OCI-LY7 (cell line): ENCODE measurements at regions not wholly inside any gene's neighbourhood (a gene's known extent, or its start where the extent isn't known, plus 50 kb on each side); places are given as distances from the start of the nearest gene placed in this dataset.
A peak's percentile ranks its signal among the peaks of the same experiment; 100 is the strongest.

Experiments
- BruUV-seq: library from RNA; stranded (reverse); fragments of 400-500 nt; replicated peaks from 2 replicates; lab custom pipeline; 2021; lab: Mats Ljungman, UMichigan
- CTCF ChIA-PET: fragments of 300-600 bp; sonication (Branson Sonifier 250); formaldehyde crosslinking; loops from one replicate; lab custom pipeline; 2022; ENCODE audit warnings: antibody characterized with exemption; ENCODE audit not compliant: unreplicated experiment; lab: Charles Lee
- POLR2A ChIA-PET: fragments of 300-600 bp; sonication (Branson Sonifier 250); formaldehyde crosslinking; loops from one replicate; lab custom pipeline; 2022; ENCODE audit warnings: antibody characterized with exemption; lab: Charles Lee
- DNase-seq: peaks from one replicate; pipeline ENCODE4 v3.0.0-alpha.2; 2015; ENCODE audit warnings: low spot score
- H2AFZ ChIP-seq: fragments of 200-600 bp; sonication (generic), shearing (Covaris generic); 2 replicates; pipeline ENCODE4 v1.6.1; 2014; ENCODE audit warnings: mild to moderate bottlenecking, antibody characterized with exemption, low read length, moderate library complexity
- H3K27ac ChIP-seq: fragments of 200-600 bp; sonication (generic); 2 replicates; pipeline ENCODE4 v1.5.1; 2014; ENCODE audit warnings: mixed run types, low read depth, mild to moderate bottlenecking, moderate library complexity, low read length, inconsistent platforms; ENCODE audit not compliant: poor library complexity, severe bottlenecking
- H3K36me3 ChIP-seq: fragments of 200-600 bp; sonication (generic); 2 replicates; pipeline ENCODE4 v1.6.1; 2014; ENCODE audit warnings: mild to moderate bottlenecking, antibody characterized with exemption, low read length, moderate library complexity, mixed read lengths; ENCODE audit not compliant: insufficient read depth
- H3K4me1 ChIP-seq: fragments of 200-600 bp; sonication (generic); 2 replicates; pipeline ENCODE4 v1.5.1; 2014; ENCODE audit warnings: mild to moderate bottlenecking, low read length; ENCODE audit not compliant: insufficient read depth, poor library complexity, severe bottlenecking
- H3K4me2 ChIP-seq: fragments of 200-600 bp; sonication (generic); 2 replicates; pipeline ENCODE4 v1.6.1; 2014; ENCODE audit warnings: mild to moderate bottlenecking, low read length
- H3K4me3 ChIP-seq: fragments of 200-600 bp; sonication (generic); 2 replicates; pipeline ENCODE4 v1.5.1; 2014; ENCODE audit warnings: mild to moderate bottlenecking, low read depth, low read length; ENCODE audit not compliant: poor library complexity, severe bottlenecking
- H3K79me2 ChIP-seq: fragments of 200-600 bp; sonication (generic); 2 replicates; pipeline ENCODE4 v1.6.1; 2016; ENCODE audit warnings: low read depth, mild to moderate bottlenecking, low read length, moderate library complexity, mixed read lengths; ENCODE audit not compliant: insufficient read depth
- H3K9me2 ChIP-seq: fragments of 200-600 bp; sonication (generic); 2 replicates; pipeline ENCODE4 v1.6.1; 2016; ENCODE audit warnings: mild to moderate bottlenecking, low read length, mixed read lengths; ENCODE audit not compliant: insufficient read depth
- H3K9me3 ChIP-seq: fragments of 200-600 bp; sonication (generic); 2 replicates; pipeline ENCODE4 v1.6.1; 2014; ENCODE audit warnings: mild to moderate bottlenecking, mixed run types, low read length, mixed read lengths
- H4K20me1 ChIP-seq: fragments of 200-600 bp; sonication (generic); 2 replicates; pipeline ENCODE4 v1.6.1; 2014; ENCODE audit warnings: mild to moderate bottlenecking, antibody characterized with exemption, low read length, moderate library complexity, mixed read lengths; ENCODE audit not compliant: insufficient read depth
- CTCF ChIP-seq: fragments of 200-600 bp; sonication (generic); conservative IDR thresholded peaks from 2 replicates; pipeline ENCODE4 v1.5.1; 2014; ENCODE audit warnings: mild to moderate bottlenecking, antibody characterized with exemption, low read length, moderate library complexity, mixed read lengths
- EZH2phosphoT487 ChIP-seq: fragments of 200-600 bp; sonication (generic); IDR thresholded peaks from 2 replicates; pipeline ENCODE4 v1.6.1; 2018; ENCODE audit warnings: low read depth, borderline replicate concordance, mild to moderate bottlenecking, mixed run types, antibody characterized with exemption, low read length, moderate library complexity, mixed read lengths
- intact Hi-C: fragments of 100-400 bp; cut with micrococcal nuclease; formaldehyde crosslinking; loops from one replicate; pipeline ENCODE4 v1.10.0; 2022; ENCODE audit not compliant: unreplicated experiment

- intact Hi-C loops: no loop called here
- POLR2A ChIA-PET: no interaction called here
Observed at GRCh38 chr9:71270554-71270953, 149.1 kb upstream of the TRPM3 start.

DNA sequence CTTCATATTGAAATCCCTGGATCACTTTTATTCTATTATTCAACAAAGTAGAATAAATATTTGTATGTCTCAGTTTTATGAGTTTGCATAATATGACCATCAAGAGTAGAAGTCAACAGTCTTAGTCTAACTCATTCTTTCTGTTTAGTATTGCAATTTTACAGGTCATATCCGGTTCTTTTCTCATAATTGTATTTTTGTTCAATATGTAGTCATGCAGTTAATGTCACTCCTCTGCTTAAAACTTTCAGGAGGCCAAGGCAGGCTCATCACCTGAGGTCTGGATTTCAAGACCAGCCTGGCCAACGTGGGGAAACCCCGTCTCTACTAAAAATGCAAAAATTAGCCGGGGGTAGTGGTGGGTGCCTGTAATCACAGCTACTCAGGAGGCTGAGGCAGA, 148.4 kb upstream of the TRPM3 start:
- H2AFZ ChIP-seq: no peak overlapping the region
- ChIA-PET POLR2A (no interaction called here), CTCF (no interaction called here)
- no peak for TF ChIP-seq CTCF
- no peak for TF ChIP-seq EZH2phosphoT487
- H4K20me1 ChIP-seq: no peaks in the 10 kb centered on the region
- intact Hi-C loops: no loop called here
- H3K4me3 ChIP-seq: no peak overlapping the region
- no peaks in the 10 kb centered on the region for H3K9me2 ChIP-seq
- H3K4me1 ChIP-seq: no peaks in the 10 kb centered on the region
- no peak for DNase-seq
- H3K79me2 ChIP-seq: no peaks in the 10 kb centered on the region
- H3K36me3 ChIP-seq: no peaks in the 10 kb centered on the region
- H3K9me3 ChIP-seq: no peaks in the 10 kb centered on the region
- H3K27ac ChIP-seq: no peak overlapping the region
- no TSS peak for BruUV-seq
- no peak overlapping the region for H3K4me2 ChIP-seq

More at GRCh38 chr9:71270554-71270953, 149.1 kb upstream of the TRPM3 start:
- H4K20me1 ChIP-seq: no peaks in the 10 kb centered on the region
- no peaks in the 10 kb centered on the region for H3K79me2 ChIP-seq
- no peaks in the 10 kb centered on the region for H3K9me3 ChIP-seq
- no peak overlapping the region for H3K27ac ChIP-seq
- H3K4me3 ChIP-seq: no peak overlapping the region
- DNase-seq: no peak
- H2AFZ ChIP-seq: no peak overlapping the region
- no peak overlapping the region for H3K4me2 ChIP-seq
- CTCF ChIA-PET: no interaction called here
- BruUV-seq: no TSS peak
- TF ChIP-seq CTCF: no peak
- no peak for TF ChIP-seq EZH2phosphoT487
- no peaks in the 10 kb centered on the region for H3K36me3 ChIP-seq
- H3K4me1 ChIP-seq: no peaks in the 10 kb centered on the region
- H3K9me2 ChIP-seq: no peaks in the 10 kb centered on the region

- no peaks in the 10 kb centered on the region for H4K20me1 ChIP-seq
- H3K79me2 ChIP-seq: no peaks in the 10 kb centered on the region
- no peak overlapping the region for H3K27ac ChIP-seq
- no peak overlapping the region for H2AFZ ChIP-seq
- H3K9me3 ChIP-seq: no peaks in the 10 kb centered on the region
- no peak overlapping the region for H3K4me3 ChIP-seq
- POLR2A ChIA-PET: no interaction called here
- H3K9me2 ChIP-seq: no peaks in the 10 kb centered on the region
- intact Hi-C loops: no loop called here
- H3K4me1 ChIP-seq: no peaks in the 10 kb centered on the region
- CTCF ChIA-PET: no interaction called here
- BruUV-seq: no TSS peak
- no peaks in the 10 kb centered on the region for H3K36me3 ChIP-seq
- H3K4me2 ChIP-seq: peak overlapping the region; percentile 10; the same call in 1 of the 2 replicates
- no peak for DNase-seq
- TF ChIP-seq CTCF (no peak), EZH2phosphoT487 (no peak)
Observed at GRCh38 chr9:71268871-71269635, 147.6 kb upstream of the TRPM3 start.
